IMR-90 (cell line): ENCODE measurements at regions not wholly inside any gene's neighbourhood (a gene's known extent, or its start where the extent isn't known, plus 50 kb on each side); places are given as distances from the start of the nearest gene placed in this dataset.

Source experiments
- ATAC-seq: fragments of 200-7000 bp; cut with Tn5 transposase; 2 replicates; pipeline ENCODE4 v1.9.1; 2020; ENCODE audit warnings: low read depth, mild to moderate bottlenecking, moderate library complexity
- BruUV-seq: library from RNA; stranded (reverse); fragments of 400-500 nt; replicated peaks from 2 replicates; lab custom pipeline; 2021; lab: Mats Ljungman, UMichigan
- CTCF ChIA-PET: fragments of 300-600 bp; formaldehyde crosslinking; extraction: SDS; loops from one replicate; lab custom pipeline; 2021; ENCODE audit warnings: antibody characterized with exemption; lab: Yijun Ruan, JAX
- POLR2A ChIA-PET: fragments of 300-600 bp; sonication (Branson Sonifier 250); formaldehyde crosslinking; loops from one replicate; lab custom pipeline; 2022; ENCODE audit warnings: antibody characterized with exemption; ENCODE audit not compliant: unreplicated experiment; lab: Charles Lee
- DNase-seq: peaks from one replicate; pipeline ENCODE4 v3.0.0; 2013
- H2AFZ ChIP-seq: replicated peaks from 2 replicates; pipeline ENCODE3; 2013; ENCODE audit warnings: low read length, mild to moderate bottlenecking; ENCODE audit not compliant: poor library complexity
- H2AK5ac ChIP-seq: 2 replicates; pipeline ENCODE4 v1.6.1; 2013; ENCODE audit warnings: low read depth, low read length, inconsistent platforms
- H2AK9ac ChIP-seq: replicated peaks from 2 replicates; pipeline ENCODE3; 2013; ENCODE audit warnings: mild to moderate bottlenecking, low read depth, low read length, moderate library complexity; ENCODE audit not compliant: poor library complexity
- H2BK120ac ChIP-seq: 2 replicates; pipeline ENCODE4 v1.6.1; 2013; ENCODE audit warnings: low read depth, low read length, inconsistent platforms
- H2BK15ac ChIP-seq: 3 replicates; pipeline ENCODE4 v1.6.1; 2013; ENCODE audit warnings: low read depth, low read length, inconsistent platforms
- H2BK20ac ChIP-seq: 2 replicates; pipeline ENCODE4 v1.6.1; 2013; ENCODE audit warnings: low read depth, mild to moderate bottlenecking, inconsistent platforms, low read length, moderate library complexity
- H2BK5ac ChIP-seq: 2 replicates; pipeline ENCODE4 v1.6.1; 2013; ENCODE audit warnings: mild to moderate bottlenecking, low read depth, low read length, inconsistent platforms; ENCODE audit not compliant: poor library complexity, severe bottlenecking
- H3K14ac ChIP-seq: replicated peaks from 2 replicates; pipeline ENCODE4 v1.6.1; 2013; ENCODE audit warnings: low read depth, low read length, inconsistent platforms
- H3K18ac ChIP-seq: 2 replicates; pipeline ENCODE4 v1.6.1; 2013; ENCODE audit warnings: low read depth, low read length, control low read depth
- H3K23ac ChIP-seq: 2 replicates; pipeline ENCODE4 v1.6.1; 2013; ENCODE audit warnings: low read depth, low read length, inconsistent platforms
- H3K27ac ChIP-seq: 2 replicates; pipeline ENCODE4 v1.5.1; 2013; ENCODE audit warnings: mild to moderate bottlenecking, control low read depth, low read length; ENCODE audit not compliant: insufficient read depth
- H3K27me3 ChIP-seq: 2 replicates; pipeline ENCODE4 v1.6.1; 2013; ENCODE audit warnings: low read length; ENCODE audit not compliant: control insufficient read depth, insufficient read depth
- H3K36me3 ChIP-seq: 2 replicates; pipeline ENCODE4 v1.6.1; 2013; ENCODE audit warnings: low read length, mixed read lengths; ENCODE audit not compliant: control insufficient read depth, insufficient read depth
- H3K4ac ChIP-seq: 2 replicates; pipeline ENCODE4 v1.6.1; 2013; ENCODE audit warnings: low read depth, low read length, inconsistent platforms
- H3K4me1 ChIP-seq: 2 replicates; pipeline ENCODE4 v1.6.1; 2013; ENCODE audit warnings: low read length, mixed read lengths; ENCODE audit not compliant: control insufficient read depth, insufficient read depth
- H3K4me2 ChIP-seq: 2 replicates; pipeline ENCODE4 v1.6.1; 2013; ENCODE audit warnings: low read depth, mild to moderate bottlenecking, control low read depth, low read length, moderate library complexity
- H3K4me3 ChIP-seq: 2 replicates; pipeline ENCODE4 v1.5.1; 2013; ENCODE audit warnings: low read depth, mild to moderate bottlenecking, control low read depth, low read length, moderate library complexity; ENCODE audit not compliant: insufficient read depth
- H3K56ac ChIP-seq: 2 replicates; pipeline ENCODE4 v1.6.1; 2013; ENCODE audit warnings: low read length, inconsistent platforms; ENCODE audit not compliant: insufficient read depth; ENCODE audit errors: extremely low read depth
- H3K79me1 ChIP-seq, 2 experiments: 2 replicates each; pipeline ENCODE4 v1.6.1; 2013; ENCODE audit warnings: low read length in 2 of 2, inconsistent platforms in 1 of 2, low read depth in 1 of 2
- H3K9ac ChIP-seq: 2 replicates; pipeline ENCODE4 v1.6.1; 2013; ENCODE audit warnings: low read depth, low read length, control low read depth
- H3K9me1 ChIP-seq: 2 replicates; pipeline ENCODE4 v1.6.1; 2013; ENCODE audit warnings: low read length, inconsistent platforms; ENCODE audit not compliant: insufficient read depth
- H3K9me3 ChIP-seq: 2 replicates; pipeline ENCODE4 v1.6.1; 2013; ENCODE audit warnings: low read length; ENCODE audit not compliant: control insufficient read depth, insufficient read depth
- H4K20me1 ChIP-seq: 2 replicates; pipeline ENCODE4 v1.6.1; 2013; ENCODE audit warnings: low read length, inconsistent platforms; ENCODE audit not compliant: insufficient read depth
- H4K5ac ChIP-seq: 2 replicates; pipeline ENCODE4 v1.6.1; 2013; ENCODE audit warnings: mild to moderate bottlenecking, low read depth, low read length, control low read depth
- H4K8ac ChIP-seq, 2 experiments: 2 replicates each; pipeline ENCODE4 v1.6.1; 2013; ENCODE audit warnings: low read depth in 2 of 2, low read length in 2 of 2, control low read depth in 1 of 2, inconsistent platforms in 1 of 2
- H4K91ac ChIP-seq: 2 replicates; pipeline ENCODE4 v1.6.1; 2013; ENCODE audit warnings: low read depth, low read length, inconsistent platforms; ENCODE audit not compliant: insufficient read depth
- BHLHE40 ChIP-seq: fragments of 150-350 bp; IDR thresholded peaks from 2 replicates; pipeline ENCODE4 v1.6.1; 2016; ENCODE audit warnings: mild to moderate bottlenecking, low read depth, low read length
- CEBPB ChIP-seq: IDR thresholded peaks from 2 replicates; pipeline ENCODE4 v1.6.1; 2012; ENCODE audit warnings: low read depth, low read length, improper control_type of control experiment
- CHD1 ChIP-seq: IDR thresholded peaks from 2 replicates; pipeline ENCODE4 v1.6.1; 2012; ENCODE audit warnings: low read depth, low read length, improper control_type of control experiment
- CTCF ChIP-seq: conservative IDR thresholded peaks from 2 replicates; pipeline ENCODE4 v1.5.1; 2012; ENCODE audit warnings: mild to moderate bottlenecking, low read depth, low read length, improper control_type of control experiment
- ELK1 ChIP-seq: fragments of 150-350 bp; IDR thresholded peaks from 2 replicates; pipeline ENCODE4 v1.6.1; 2016; ENCODE audit warnings: low read depth, mild to moderate bottlenecking, low read length, moderate library complexity, borderline replicate concordance
- FOS ChIP-seq: fragments of 150-350 bp; IDR thresholded peaks from 2 replicates; pipeline ENCODE4 v1.6.1; 2016; ENCODE audit warnings: low read depth, low read length
- MAFK ChIP-seq: IDR thresholded peaks from 2 replicates; pipeline ENCODE4 v1.6.1; 2012; ENCODE audit warnings: low read depth, low read length, improper control_type of control experiment
- MAZ ChIP-seq: IDR thresholded peaks from 2 replicates; pipeline ENCODE4 v1.6.1; 2012; ENCODE audit warnings: low read depth, mild to moderate bottlenecking, low read length, improper control_type of control experiment, moderate library complexity, borderline replicate concordance
- MXI1 ChIP-seq: IDR thresholded peaks from 2 replicates; pipeline ENCODE4 v1.6.1; 2012; ENCODE audit warnings: low read depth, mild to moderate bottlenecking, low read length, moderate library complexity, borderline replicate concordance
- NFE2L2 ChIP-seq: fragments of 150-350 bp; IDR thresholded peaks from 2 replicates; pipeline ENCODE4 v1.6.1; 2016; ENCODE audit warnings: low read depth, mild to moderate bottlenecking, low read length
- POLR2A ChIP-seq: IDR thresholded peaks from 2 replicates; pipeline ENCODE4 v1.6.1; 2012; ENCODE audit warnings: mild to moderate bottlenecking, low read depth, low read length
- RAD21 ChIP-seq: IDR thresholded peaks from 2 replicates; pipeline ENCODE4 v1.6.1; 2012; ENCODE audit warnings: low read length, improper control_type of control experiment
- RCOR1 ChIP-seq: IDR thresholded peaks from 2 replicates; pipeline ENCODE4 v1.6.1; 2012; ENCODE audit warnings: mild to moderate bottlenecking, low read length, improper control_type of control experiment; ENCODE audit not compliant: insufficient replicate concordance
- RFX5 ChIP-seq: IDR thresholded peaks from 2 replicates; pipeline ENCODE4 v1.8.0; 2012; ENCODE audit warnings: low read depth, mild to moderate bottlenecking, low read length, moderate library complexity
- SMC3 ChIP-seq: fragments of 150-350 bp; IDR thresholded peaks from 2 replicates; pipeline ENCODE4 v1.6.1; 2016; ENCODE audit warnings: low read depth, mild to moderate bottlenecking, antibody characterized with exemption, low read length, moderate library complexity
- USF2 ChIP-seq: fragments of 150-350 bp; IDR thresholded peaks from 2 replicates; pipeline ENCODE4 v1.6.1; 2017; ENCODE audit warnings: mild to moderate bottlenecking, antibody characterized with exemption, low read length, low read depth
- WGBS, 2 experiments: methylation state at CpG; one replicate each; pipeline versions ENCODE4 v1.1.5 to v1.1.7; 2013; ENCODE audit warnings: missing lambda C conversion rate in 2 of 2; ENCODE audit not compliant: insufficient read length in 1 of 2; ENCODE audit errors: extremely low coverage in 2 of 2; 5-methylcytosine and 5-hydroxymethylcytosine counted together
- dilution Hi-C: fragments of 300-500 bp; cut with HindIII; formaldehyde crosslinking; loops from one replicate; pipeline ENCODE4 v1.14.3; 2018; ENCODE audit warnings: low sequenced_read_pairs; ENCODE audit not compliant: unreplicated experiment
- in situ Hi-C: fragments of 300-500 bp; cut with MboI; formaldehyde crosslinking; loops from 3 replicates; pipeline ENCODE4 v1.14.3; 2019; ENCODE audit warnings: low sequenced_read_pairs, inconsistent platforms, mixed read lengths
- intact Hi-C: fragments of 100-400 bp; cut with micrococcal nuclease; formaldehyde crosslinking; loops from 2 replicates; pipeline ENCODE4 v1.10.0; 2022

- H3K4me2 ChIP-seq = no peak overlapping the region
- H3K14ac ChIP-seq = no peak overlapping the region
- no peak overlapping the region for H3K4me3 ChIP-seq
- no peak overlapping the region for H2BK120ac ChIP-seq
- no peak overlapping the region for H3K27ac ChIP-seq
- no peaks in the 10 kb centered on the region for H3K9me3 ChIP-seq
- H2BK5ac ChIP-seq = no peak overlapping the region
- TF ChIP-seq BHLHE40 = no peak
- TF ChIP-seq RFX5 = no peak
- TF ChIP-seq USF2 = no peak
- TF ChIP-seq CTCF = no peak
- TF ChIP-seq MXI1 = no peak
- TF ChIP-seq ELK1 = no peak
- TF ChIP-seq RCOR1 = no peak
- TF ChIP-seq MAFK = no peak
- no peak for TF ChIP-seq MAZ
- no peak for TF ChIP-seq RAD21
- TF ChIP-seq CEBPB = no peak
- TF ChIP-seq SMC3 = no peak
- no peak for TF ChIP-seq FOS
- TF ChIP-seq POLR2A = no peak
- no peak for TF ChIP-seq CHD1
- TF ChIP-seq NFE2L2 = no peak
- H3K27me3 ChIP-seq = no peaks in the 10 kb centered on the region
- H3K56ac ChIP-seq = no peak overlapping the region
- no peak overlapping the region for H4K91ac ChIP-seq
- ATAC-seq (no peak), DNase-seq (no peak)
- POLR2A ChIA-PET = no interaction called here
- H4K5ac ChIP-seq = no peak overlapping the region
- dilution Hi-C loops = no loop called here
- no peak overlapping the region for H3K4ac ChIP-seq
- no peak overlapping the region for H3K18ac ChIP-seq
- no TSS peak for BruUV-seq
- no peak overlapping the region for H2AFZ ChIP-seq
- H2BK20ac ChIP-seq = no peak overlapping the region
- no peaks in the 10 kb centered on the region for H3K4me1 ChIP-seq
- no peaks in the 10 kb centered on the region for H3K79me1 ChIP-seq
- H3K9me1 ChIP-seq = no peaks in the 10 kb centered on the region
- no peak overlapping the region for H4K8ac ChIP-seq
- no peaks in the 10 kb centered on the region for H3K36me3 ChIP-seq
- CTCF ChIA-PET = no interaction called here
- H4K20me1 ChIP-seq = no peaks in the 10 kb centered on the region
- WGBS, 2 experiments = no CpG with 5 or more reads among the region's 2 CpGs
- no peak overlapping the region for H3K9ac ChIP-seq
- H2AK5ac ChIP-seq = no peak overlapping the region
- in situ Hi-C loops = no loop called here
- intact Hi-C loops = no loop called here
- no peak overlapping the region for H2AK9ac ChIP-seq
- no peak overlapping the region for H2BK15ac ChIP-seq
- no peak overlapping the region for H3K23ac ChIP-seq
Measured at GRCh38 chr3:82081351-82081750, 319.9 kb upstream of the GBE1 start.
